Caco-2 (cell line): ENCODE measurements at regions not wholly inside any gene's neighbourhood (a gene's known extent, or its start where the extent isn't known, plus 50 kb on each side); places are given as distances from the start of the nearest gene placed in this dataset.

Experiments used
- BruUV-seq: library from RNA; stranded (reverse); fragments of 400-500 nt; replicated peaks from 2 replicates; lab custom pipeline; 2021; lab: Mats Ljungman, UMichigan
- CTCF ChIA-PET: fragments of 300-600 bp; sonication (Branson Sonifier 250); formaldehyde crosslinking; loops from one replicate; lab custom pipeline; 2022; ENCODE audit warnings: antibody characterized with exemption; lab: Charles Lee
- POLR2A ChIA-PET: fragments of 300-600 bp; sonication (Branson Sonifier 250); formaldehyde crosslinking; loops from one replicate; lab custom pipeline; 2022; ENCODE audit warnings: antibody characterized with exemption; lab: Charles Lee
- DNase-seq, 2 experiments: peaks; one replicate each; pipeline versions ENCODE4 v3.0.0 to v3.0.0-alpha.2; 2020 to 2022
- H3K27me3 ChIP-seq: replicated peaks from 2 replicates; pipeline ENCODE4 v1.6.0; 2011; ENCODE audit warnings: low read length; ENCODE audit not compliant: control insufficient read depth, insufficient read depth
- H3K36me3 ChIP-seq: 2 replicates; pipeline ENCODE4 v1.5.1; 2011; ENCODE audit warnings: low read length; ENCODE audit not compliant: control insufficient read depth, insufficient read depth
- H3K4me1 ChIP-seq: fragments of 250-450 bp; sonication (Bioruptor Pico); 2 replicates; pipeline ENCODE4 v1.5.1; 2020; ENCODE audit warnings: mild to moderate bottlenecking
- H3K4me3 ChIP-seq: 2 replicates; pipeline ENCODE4 v1.5.1; 2011; ENCODE audit warnings: low read depth, mild to moderate bottlenecking, control low read depth, low read length
- H3K9me3 ChIP-seq: fragments of 250-450 bp; sonication (Bioruptor Pico); 2 replicates; pipeline ENCODE4 v1.5.1; 2020; ENCODE audit warnings: mild to moderate bottlenecking, moderate library complexity
- H3K27ac Mint-ChIP-seq: one replicate; pipeline ENCODE4 v1.8.0; 2022; ENCODE audit warnings: mixed read lengths; ENCODE audit not compliant: unreplicated experiment
- H3K27me3 Mint-ChIP-seq: one replicate; pipeline ENCODE4 v1.8.0; 2022; ENCODE audit warnings: mixed read lengths; ENCODE audit not compliant: insufficient read depth, unreplicated experiment
- H3K36me3 Mint-ChIP-seq: one replicate; pipeline ENCODE4 v1.8.0; 2022; ENCODE audit warnings: mild to moderate bottlenecking, mixed read lengths; ENCODE audit not compliant: insufficient read depth, unreplicated experiment
- H3K4me1 Mint-ChIP-seq: one replicate; pipeline ENCODE4 v1.8.0; 2022; ENCODE audit warnings: low read depth, mixed read lengths; ENCODE audit not compliant: unreplicated experiment
- H3K4me3 Mint-ChIP-seq: one replicate; pipeline ENCODE4 v1.8.0; 2022; ENCODE audit warnings: mild to moderate bottlenecking, moderate library complexity, mixed read lengths; ENCODE audit not compliant: unreplicated experiment
- H3K9me3 Mint-ChIP-seq: one replicate; pipeline ENCODE4 v1.8.0; 2022; ENCODE audit warnings: mixed read lengths; ENCODE audit not compliant: unreplicated experiment
- CTCF ChIP-seq, 2 experiments: fragments of 200-600 bp in 1 of 2; IDR thresholded peaks; 1 replicate in 1 of 2; 2 replicates in 1 of 2; pipeline versions ENCODE4 v1.5.1 to v1.8.0; 2011 to 2022; ENCODE audit warnings: antibody characterized with exemption in 1 of 2, control low read depth in 1 of 2, inconsistent platforms in 1 of 2, low read depth in 1 of 2, low read length in 1 of 2, mild to moderate bottlenecking in 1 of 2, moderate library complexity in 1 of 2; ENCODE audit not compliant: insufficient read depth in 1 of 2, severe bottlenecking in 1 of 2, unreplicated experiment in 1 of 2
- intact Hi-C: fragments of 100-400 bp; cut with micrococcal nuclease; formaldehyde crosslinking; loops from one replicate; pipeline ENCODE4 v1.10.0; 2022; ENCODE audit not compliant: unreplicated experiment

DNA sequence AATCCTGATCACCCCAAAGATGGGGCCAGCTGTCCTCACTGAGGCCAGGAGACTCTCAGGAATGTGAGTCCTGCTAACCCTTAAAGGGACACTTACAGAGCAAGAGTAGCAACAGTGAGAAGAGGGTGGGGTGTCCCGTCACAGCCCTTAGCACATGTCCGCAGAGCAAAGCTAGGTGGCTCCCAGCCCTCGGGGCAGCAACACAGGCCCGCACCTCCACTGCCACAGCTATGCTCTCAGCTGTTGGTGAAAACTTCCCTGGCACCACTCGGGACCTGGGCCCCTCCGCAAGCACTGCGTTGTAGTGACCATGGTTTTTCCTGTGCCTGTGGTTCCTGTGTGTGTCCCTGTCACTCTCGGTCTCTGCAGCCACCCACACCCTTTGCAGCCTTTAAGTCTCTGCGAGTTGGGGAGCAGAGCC lies 76.4 kb upstream of the UXS1 start:
- CTCF ChIA-PET, result no interaction called here
- no peaks in the 10 kb centered on the region for H3K9me3 Mint-ChIP-seq
- H3K4me1 Mint-ChIP-seq, result no peaks in the 10 kb centered on the region
- peak overlapping the region; percentile 39 for H3K4me3 ChIP-seq
- H3K4me3 Mint-ChIP-seq, result peak overlapping the region; percentile 80
- H3K36me3 ChIP-seq, result no peaks in the 10 kb centered on the region
- no peaks in the 10 kb centered on the region for H3K36me3 Mint-ChIP-seq
- H3K4me1 ChIP-seq, result 0 out of 2 replicates have a peak, but pooled peaks cover 2% of the 10 kb centered on the region
- no peaks in the 10 kb centered on the region for H3K27me3 ChIP-seq
- TF ChIP-seq CTCF (IDR thresholded peaks at IDR 0.05; ENCODE audit: insufficient read depth in 1 of 2, low read depth in 1 of 2, low read length in 1 of 2, severe bottlenecking in 1 of 2, unreplicated experiment in 1 of 2), result no peak
- intact Hi-C loops, result no loop called here
- H3K27ac Mint-ChIP-seq, result peak overlapping the region; percentile 42
- peaks cover 3% of the 10 kb centered on the region for H3K27me3 Mint-ChIP-seq
- no TSS peak for BruUV-seq
- DNase-seq, result no peak
- POLR2A ChIA-PET, result no interaction called here
- H3K9me3 ChIP-seq, result no peaks in the 10 kb centered on the region

GRCh38 chr2:106269591-106270291 lies 75.6 kb upstream of the UXS1 start:
- intact Hi-C loops, result no loop called here
- BruUV-seq, result no TSS peak
- ChIA-PET CTCF (no interaction called here), POLR2A (no interaction called here)
- H3K27me3 ChIP-seq, result no peaks in the 10 kb centered on the region
- TF ChIP-seq CTCF (IDR thresholded peaks at IDR 0.05; ENCODE audit: insufficient read depth in 1 of 2, low read depth in 1 of 2, low read length in 1 of 2, severe bottlenecking in 1 of 2, unreplicated experiment in 1 of 2), result no peak
- peak overlapping the region; percentile 80 for H3K4me3 Mint-ChIP-seq
- peaks cover 3% of the 10 kb centered on the region for H3K27me3 Mint-ChIP-seq
- 0 out of 2 replicates have a peak, but pooled peaks cover 2% of the 10 kb centered on the region for H3K4me1 ChIP-seq
- peak; percentile 45 to 47 for DNase-seq
- H3K9me3 ChIP-seq, result no peaks in the 10 kb centered on the region
- peak overlapping the region; percentile 39 for H3K4me3 ChIP-seq
- H3K9me3 Mint-ChIP-seq, result no peaks in the 10 kb centered on the region
- no peaks in the 10 kb centered on the region for H3K36me3 ChIP-seq
- H3K36me3 Mint-ChIP-seq, result no peaks in the 10 kb centered on the region
- peak overlapping the region; percentile 42 for H3K27ac Mint-ChIP-seq
- H3K4me1 Mint-ChIP-seq, result no peaks in the 10 kb centered on the region

- intact Hi-C loops, result no loop called here
- no peak overlapping the region for H3K4me3 ChIP-seq
- no TSS peak for BruUV-seq
- ChIA-PET CTCF (no interaction called here), POLR2A (no interaction called here)
- H3K36me3 Mint-ChIP-seq, result no peaks in the 10 kb centered on the region
- H3K27me3 Mint-ChIP-seq, result peaks cover 3% of the 10 kb centered on the region
- 0 out of 2 replicates have a peak, but pooled peaks cover 2% of the 10 kb centered on the region for H3K4me1 ChIP-seq
- H3K27ac Mint-ChIP-seq, result no peak overlapping the region
- H3K4me1 Mint-ChIP-seq, result no peaks in the 10 kb centered on the region
- no peaks in the 10 kb centered on the region for H3K9me3 ChIP-seq
- DNase-seq, result no peak
- no peaks in the 10 kb centered on the region for H3K36me3 ChIP-seq
- H3K9me3 Mint-ChIP-seq, result no peaks in the 10 kb centered on the region
- H3K27me3 ChIP-seq, result no peaks in the 10 kb centered on the region
- H3K4me3 Mint-ChIP-seq, result no peak overlapping the region
- no peak for TF ChIP-seq CTCF (IDR thresholded peaks at IDR 0.05; ENCODE audit: insufficient read depth in 1 of 2, low read depth in 1 of 2, low read length in 1 of 2, severe bottlenecking in 1 of 2, unreplicated experiment in 1 of 2)
These were observed 73.9 kb upstream of the UXS1 start for GRCh38 chr2:106267997-106268396.
